ENCODE measurements at regions not wholly inside any gene's neighbourhood (a gene's known extent, or its start where the extent isn't known, plus 50 kb on each side); places are given as distances from the start of the nearest gene placed in this dataset.
"Not testable (repeated sequence)": the region's sequence is repeated elsewhere in the genome, so short reads cannot be mapped to it uniquely, and the experiment has no call there.

DNA sequence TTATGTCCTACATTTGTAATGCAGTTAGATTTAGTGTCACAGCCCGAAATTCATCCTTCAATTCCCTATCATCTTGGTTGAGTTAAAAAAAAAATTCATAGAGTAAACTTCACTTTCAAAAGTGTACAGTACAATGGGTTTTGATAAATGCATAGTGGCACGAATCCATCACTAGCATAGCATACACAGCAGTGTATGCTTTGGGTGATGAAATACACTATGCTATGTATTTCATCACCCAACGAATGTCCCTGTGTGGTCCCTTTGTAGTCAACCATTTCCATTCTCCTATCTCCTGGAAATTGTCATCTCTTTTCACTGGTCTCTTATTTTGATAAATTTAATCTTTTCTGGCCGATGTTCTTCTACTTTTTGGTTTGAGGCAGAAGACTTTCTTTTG lies 129.4 kb upstream of the BASP1 start:
- no peak for DNase-seq

DNA sequence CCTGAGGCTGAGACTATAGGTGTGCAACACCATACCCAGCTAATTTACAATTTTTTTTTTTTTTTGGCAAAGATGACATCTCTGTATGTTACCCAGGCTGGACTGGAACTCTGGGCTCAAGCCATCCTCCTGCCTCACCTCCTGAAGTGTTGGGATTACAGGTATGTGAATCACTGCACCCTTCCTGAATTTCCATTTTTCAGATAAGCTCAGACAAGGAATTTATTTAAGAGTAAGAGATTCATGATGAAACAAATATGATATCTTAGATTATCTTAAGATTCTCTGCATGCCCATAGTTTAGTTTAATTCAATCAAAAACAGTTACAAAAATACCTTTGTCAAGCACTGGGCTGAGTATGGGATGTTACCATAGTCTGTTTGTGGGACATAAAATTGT lies 128.4 kb upstream of the BASP1 start:
- no peak for DNase-seq

DNA sequence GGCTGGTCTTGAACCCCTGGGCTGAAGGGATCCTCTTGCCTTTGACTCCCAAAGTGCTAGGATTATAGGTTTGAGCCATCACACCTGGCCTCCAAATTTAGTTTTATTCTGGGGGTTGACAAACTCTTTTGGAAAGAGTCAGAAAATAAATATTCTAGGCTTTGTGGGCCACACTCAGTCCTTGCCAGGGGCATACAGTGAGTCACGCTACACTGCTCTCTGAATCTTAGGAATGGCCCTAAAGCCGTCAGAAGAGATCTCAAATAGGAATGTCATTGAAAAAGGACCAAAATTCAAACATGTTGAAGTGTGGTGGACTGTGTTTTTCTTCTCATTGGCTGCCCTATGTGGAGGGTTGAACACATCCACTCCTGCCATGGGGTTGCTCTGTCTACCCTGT lies 127.7 kb upstream of the BASP1 start:
- no peak for DNase-seq

GRCh38 chr5:17090839-17091238 lies 126.6 kb upstream of the BASP1 start:
- no peak for DNase-seq

DNA sequence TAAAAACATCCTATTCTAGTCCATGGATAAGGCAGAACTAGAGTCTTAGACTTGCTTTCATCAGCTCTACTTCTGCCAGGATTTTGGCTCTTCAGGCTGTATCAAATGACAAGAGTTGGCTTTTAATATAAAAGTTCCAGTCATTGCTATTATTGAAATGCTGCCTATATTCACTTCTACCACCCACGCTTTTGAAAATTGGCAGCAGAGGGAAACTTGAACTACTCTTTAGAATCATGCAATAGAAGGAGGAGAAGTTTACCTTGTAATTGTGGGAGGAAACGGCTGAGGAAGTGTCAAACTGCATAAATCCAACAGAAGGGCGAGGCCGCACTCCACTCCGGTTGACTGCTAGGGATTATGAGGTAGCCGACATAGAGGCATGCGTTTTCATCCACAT lies 122.6 kb upstream of the BASP1 start:
- DNase-seq = no peak

- peak; percentile 47 for DNase-seq
Observed at GRCh38 chr5:17096952-17097695, 120.3 kb upstream of the BASP1 start.

- no peak for DNase-seq
Observed at GRCh38 chr5:17099946-17100345, 117.5 kb upstream of the BASP1 start.

GRCh38 chr5:17103461-17103860 lies 114.0 kb upstream of the BASP1 start:
- DNase-seq = no peak

- no peak for DNase-seq
Observed at GRCh38 chr5:17105744-17106418, 111.5 kb upstream of the BASP1 start.

DNA sequence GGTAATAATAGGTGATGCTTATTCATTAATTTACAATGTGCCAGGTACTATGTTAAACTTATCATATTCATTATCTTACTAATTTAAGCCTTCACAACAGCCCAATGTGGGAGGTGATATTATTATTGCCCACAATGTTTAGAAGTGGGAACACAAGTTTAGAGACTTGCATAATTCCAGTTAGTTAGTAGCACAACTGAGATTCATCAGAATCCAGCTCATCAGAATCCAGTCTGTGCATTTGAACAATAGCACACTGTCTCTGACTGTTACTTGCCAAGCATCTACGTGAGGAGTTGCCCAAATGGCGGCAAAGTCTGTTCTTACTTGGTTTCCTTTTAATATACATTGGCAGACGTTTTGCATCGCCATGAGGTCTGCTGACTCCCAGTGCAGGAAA lies 110.9 kb upstream of the BASP1 start:
- no peak for DNase-seq

- not testable (repeated sequence) for DNase-seq
Observed at GRCh38 chr5:17112091-17112716, 105.2 kb upstream of the BASP1 start.

DNA sequence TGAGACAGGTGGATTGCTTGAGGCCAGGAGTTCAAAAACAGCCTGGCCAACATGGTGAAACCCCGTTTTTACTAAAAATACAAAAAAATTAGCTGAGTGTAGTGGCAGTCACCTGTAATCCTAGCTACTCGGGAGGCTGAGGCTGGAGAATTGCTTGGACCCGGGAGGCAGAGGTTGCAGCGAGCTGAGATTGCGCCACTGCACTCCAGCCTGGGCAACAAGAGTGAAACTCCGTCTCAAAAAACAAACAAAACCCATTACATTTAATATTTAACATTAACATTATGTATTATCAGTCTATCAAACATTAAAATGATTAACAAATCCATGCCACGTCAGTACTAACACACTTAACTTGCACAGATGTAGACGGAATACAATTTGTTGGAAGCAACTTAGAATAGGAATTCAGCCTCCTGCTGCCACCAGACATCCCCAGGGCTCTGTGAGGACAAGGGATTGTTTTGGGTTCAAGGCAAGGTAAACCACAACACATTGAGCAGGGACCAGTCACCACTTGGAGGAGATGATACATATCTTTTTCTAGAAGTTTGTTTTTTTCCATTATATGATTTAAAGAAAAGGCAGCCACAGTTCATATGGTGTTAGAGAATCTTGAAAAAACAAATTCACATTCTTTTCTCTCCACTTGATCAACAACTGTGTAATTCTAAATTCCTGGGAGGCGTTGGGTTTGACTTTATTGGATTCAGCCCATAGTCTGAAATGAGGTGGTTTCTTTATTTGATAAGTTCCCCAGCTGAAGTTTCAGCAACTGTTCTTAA lies 104.1 kb upstream of the BASP1 start:
- DNase-seq = no peak

DNA sequence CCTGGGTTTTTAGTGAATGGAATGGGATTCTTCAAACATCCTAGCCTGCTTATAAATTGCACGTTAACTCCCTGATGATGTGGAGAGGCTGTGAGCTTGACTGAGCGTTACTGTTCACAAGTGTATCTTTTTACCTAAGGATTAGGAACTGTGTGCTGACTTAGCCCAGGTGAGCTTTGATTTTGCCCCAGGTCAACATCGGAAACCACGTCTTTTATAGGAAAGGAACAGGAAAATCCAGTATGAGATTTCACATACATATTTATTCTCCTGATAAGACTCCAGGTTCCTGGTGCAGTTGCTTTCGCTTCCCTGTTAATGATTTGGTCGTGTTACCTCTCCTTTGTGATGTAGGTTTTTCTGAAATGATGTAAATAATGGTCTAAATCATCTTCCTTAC lies 103.2 kb upstream of the BASP1 start:
- no peak for DNase-seq

DNA sequence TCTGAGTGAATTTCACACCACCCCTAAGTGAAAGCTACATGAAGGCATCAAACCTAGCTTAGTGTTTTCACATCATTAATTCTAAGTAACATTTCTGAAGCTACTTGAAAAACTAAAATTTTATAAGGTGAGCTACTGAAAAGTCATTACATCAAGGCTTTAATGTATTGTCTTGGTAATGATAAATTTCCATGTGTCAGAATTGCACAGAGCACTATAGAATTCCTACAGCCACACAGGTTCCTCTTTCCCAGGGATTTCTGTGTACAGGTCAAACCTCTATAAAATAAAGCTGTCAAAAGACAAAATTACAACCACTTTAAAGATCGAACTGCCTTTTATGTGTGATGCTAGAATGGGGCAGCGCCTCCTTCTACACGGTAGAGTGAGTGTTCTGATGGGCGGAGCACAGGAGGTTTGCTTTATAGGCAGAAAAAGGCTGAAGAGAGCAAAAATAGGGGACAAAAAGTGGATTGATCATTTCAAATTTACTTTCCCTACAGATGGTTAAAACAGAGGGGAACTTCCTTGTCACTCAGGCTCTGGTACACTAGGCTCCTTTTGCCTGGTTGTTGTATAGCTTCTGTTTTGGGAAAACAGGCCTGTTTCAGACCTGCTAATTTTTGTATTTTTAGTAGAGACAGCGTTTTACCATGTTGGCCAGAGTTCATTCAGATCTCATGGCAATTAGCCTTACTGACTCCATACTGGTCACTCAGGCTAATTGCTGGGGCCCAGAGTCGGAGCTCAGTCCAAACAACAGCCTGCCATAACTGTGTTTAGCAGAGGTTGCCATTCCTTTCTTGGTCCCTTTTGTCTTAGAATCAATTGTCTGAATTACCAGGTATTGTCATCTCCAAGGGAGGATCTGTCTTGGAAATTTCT lies 102.5 kb upstream of the BASP1 start:
- no peak for DNase-seq

- no peak for DNase-seq
Observed at GRCh38 chr5:17115855-17116254, 101.6 kb upstream of the BASP1 start.

DNA sequence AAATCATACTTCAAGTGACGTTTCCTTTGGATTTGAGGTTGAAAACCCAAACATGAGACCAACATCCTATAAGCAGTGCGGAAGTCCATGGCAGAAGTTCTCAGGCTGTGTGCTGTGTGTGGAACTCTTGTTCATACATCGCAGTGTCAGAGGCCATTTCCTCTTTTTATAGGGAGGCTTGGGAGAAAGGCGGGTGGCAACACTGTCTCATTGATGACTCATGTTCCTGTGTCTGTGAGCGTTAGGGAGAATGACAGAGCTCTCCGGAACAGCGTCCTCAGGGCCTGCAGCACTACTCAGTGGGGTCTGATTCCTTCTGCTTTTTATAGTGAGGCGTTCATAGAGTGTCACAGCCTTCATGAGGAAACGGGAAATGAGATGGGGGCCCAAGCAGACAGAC lies 98.8 kb upstream of the BASP1 start:
- no peak for DNase-seq

DNA sequence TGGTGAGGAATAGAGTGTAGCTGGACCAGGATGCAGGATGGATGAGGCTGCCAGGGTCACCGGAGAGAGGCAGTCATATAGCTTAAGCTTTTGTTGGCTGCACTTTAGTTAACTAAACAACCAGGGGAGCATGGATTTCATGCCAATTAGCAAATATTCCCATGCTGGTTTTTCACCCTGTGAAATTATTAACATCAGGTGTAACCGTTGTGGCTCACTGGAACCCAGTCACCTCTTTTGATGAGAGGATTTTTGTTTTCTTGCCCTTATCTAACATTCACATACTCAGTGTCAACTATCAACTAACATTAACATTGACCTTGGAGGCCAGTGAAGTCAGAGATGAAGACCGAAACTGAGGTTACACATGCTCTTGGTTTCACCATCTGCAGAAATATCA lies 97.2 kb upstream of the BASP1 start:
- DNase-seq = no peak

DNA sequence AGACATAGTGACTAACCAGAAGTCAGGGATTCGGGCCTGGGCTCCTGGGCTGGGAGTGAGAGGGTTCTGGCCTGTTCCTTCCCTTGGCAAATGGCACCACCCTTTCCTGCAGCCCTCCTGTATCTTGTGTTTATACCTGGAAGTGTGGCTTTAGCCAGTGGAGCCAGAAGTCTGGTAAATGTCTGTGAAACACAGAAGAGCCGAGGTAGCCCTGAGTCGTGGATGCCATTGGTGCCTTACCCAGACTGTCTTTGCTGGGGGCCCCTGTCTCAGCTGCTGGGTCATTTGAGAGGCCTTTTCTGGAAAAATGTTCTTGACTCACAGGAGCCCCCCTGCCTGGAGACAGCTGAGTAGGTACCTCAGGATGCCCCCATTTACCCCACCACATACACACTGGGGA lies 95.7 kb upstream of the BASP1 start:
- no peak for DNase-seq

DNA sequence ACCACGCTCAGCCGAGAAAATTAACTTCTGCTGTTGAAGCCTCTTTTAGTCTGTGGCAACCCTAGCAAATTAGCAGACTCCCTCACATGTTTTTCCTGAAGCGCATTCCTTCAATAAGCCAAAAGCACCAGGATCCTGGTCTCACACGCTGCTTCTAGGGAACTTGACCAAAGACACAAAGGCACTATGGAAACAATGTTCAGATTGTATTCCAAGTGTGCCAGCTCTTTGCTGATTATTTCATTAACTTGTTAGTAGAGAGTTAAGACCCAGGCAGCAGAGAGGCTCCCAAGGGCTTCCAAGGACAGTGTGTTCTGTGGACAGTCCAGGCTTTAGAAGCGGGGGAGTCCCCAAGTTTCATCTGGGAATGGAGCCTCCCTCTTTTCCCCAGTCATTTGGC lies 94.4 kb upstream of the BASP1 start:
- DNase-seq = no peak

GRCh38 chr5:17123773-17124172 lies 93.7 kb upstream of the BASP1 start:
- DNase-seq = not testable (repeated sequence)

DNA sequence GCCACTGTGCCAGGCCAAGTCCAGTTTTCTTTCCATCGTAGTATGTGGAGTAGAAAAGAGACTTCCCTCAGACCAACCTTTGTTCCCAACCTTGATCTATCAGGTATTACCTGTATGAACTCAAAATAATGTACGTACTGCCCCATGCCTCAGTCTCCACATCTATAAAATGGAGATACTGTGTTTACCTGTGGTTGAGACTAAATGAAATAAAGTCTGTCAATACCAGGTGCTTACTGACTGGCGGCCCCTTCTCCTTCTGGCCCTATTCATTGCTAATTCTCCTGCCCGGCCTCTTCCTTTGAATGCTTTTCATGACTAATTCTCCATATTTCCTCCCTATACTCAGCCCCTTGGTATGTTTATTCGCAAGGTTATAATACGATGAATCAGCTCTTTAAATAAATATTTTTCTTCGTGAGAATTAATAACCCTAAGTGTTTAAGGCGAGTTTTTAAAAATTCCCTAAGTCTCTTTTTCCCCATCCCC lies 89.6 kb upstream of the BASP1 start:
- no peak for DNase-seq
